Midbrain (tissue), 1 donor: ENCODE measurements at regions not wholly inside any gene's neighbourhood (a gene's known extent, or its start where the extent isn't known, plus 50 kb on each side); places are given as distances from the start of the nearest gene placed in this dataset.
"Not testable (repeated sequence)": the region's sequence is repeated elsewhere in the genome, so short reads cannot be mapped to it uniquely, and the experiment has no call there.

Experiments used
- DNase-seq: peaks from one replicate; lab custom pipeline; 2025; lab: John Stamatoyannopoulos, UW

GRCh38 chr5:154653418-154653763, 101.8 kb upstream of the LARP1 start:
- no peak for DNase-seq

- no peak for DNase-seq
These were observed 102.3 kb upstream of the LARP1 start for GRCh38 chr5:154652746-154653417.

GRCh38 chr5:154651795-154652194, 103.4 kb upstream of the LARP1 start:
- DNase-seq = not testable (repeated sequence)

GRCh38 chr5:154648706-154649105, 106.5 kb upstream of the LARP1 start:
- DNase-seq = no peak

GRCh38 chr5:154648229-154648628, 106.9 kb upstream of the LARP1 start:
- no peak for DNase-seq

- DNase-seq = no peak
These were observed 107.4 kb upstream of the LARP1 start for GRCh38 chr5:154647761-154648145.

GRCh38 chr5:154647114-154647760, 107.9 kb upstream of the LARP1 start:
- no peak for DNase-seq

GRCh38 chr5:154646745-154647113, 108.4 kb upstream of the LARP1 start:
- no peak for DNase-seq

GRCh38 chr5:154644745-154645411, 110.3 kb upstream of the LARP1 start:
- DNase-seq = no peak

- DNase-seq = no peak
These were observed 112.5 kb upstream of the LARP1 start for GRCh38 chr5:154642499-154643245.

GRCh38 chr5:154640213-154640831, 114.9 kb upstream of the LARP1 start:
- DNase-seq = peak; percentile 13

GRCh38 chr5:154636786-154637185, 118.4 kb upstream of the LARP1 start:
- not testable (repeated sequence) for DNase-seq

GRCh38 chr5:154636271-154636670, 118.9 kb upstream of the LARP1 start:
- not testable (repeated sequence) for DNase-seq

- not testable (repeated sequence) for DNase-seq
These were observed 121.4 kb upstream of the LARP1 start for GRCh38 chr5:154633744-154634143.

GRCh38 chr5:154631141-154631540, 124.0 kb upstream of the LARP1 start:
- DNase-seq = no peak

GRCh38 chr5:154630410-154630809, 124.8 kb upstream of the LARP1 start:
- DNase-seq = no peak

GRCh38 chr5:154628685-154629084, 126.5 kb upstream of the LARP1 start:
- DNase-seq = no peak

GRCh38 chr5:154627698-154628678, 127.2 kb upstream of the LARP1 start:
- DNase-seq = no peak

GRCh38 chr5:154626876-154627557, 128.2 kb upstream of the LARP1 start:
- no peak for DNase-seq

- DNase-seq = no peak
These were observed 130.1 kb upstream of the LARP1 start for GRCh38 chr5:154625031-154625430.
